Esophagus squamous epithelium (tissue), 4 donors: ENCODE measurements at regions not wholly inside any gene's neighbourhood (a gene's known extent, or its start where the extent isn't known, plus 50 kb on each side); places are given as distances from the start of the nearest gene placed in this dataset.

Experiments used
- CTCF ChIP-seq, 6 experiments: fragments of 450-650 bp in 4 of 6; fragments of 200-600 bp in 2 of 6; sonication (generic) in 2 of 6; IDR thresholded peaks; one replicate each; pipeline ENCODE4 v1.5.1; 2016 to 2019; ENCODE audit warnings: antibody characterized with exemption in 6 of 6, mild to moderate bottlenecking in 4 of 6, moderate library complexity in 4 of 6
- POLR2A ChIP-seq, 4 donors: fragments of 450-650 bp; IDR thresholded peaks; one replicate each; pipeline ENCODE4 v1.6.1; 2017; ENCODE audit warnings: antibody characterized with exemption in 4 of 4, mild to moderate bottlenecking in 4 of 4, moderate library complexity in 3 of 4

GRCh38 chr12:63226792-63227463 lies 75.9 kb upstream of the AVPR1A start:
- TF ChIP-seq CTCF (IDR thresholded peaks at IDR 0.05) (no peak), POLR2A (IDR thresholded peaks at IDR 0.05) (no peak)
